SU-DHL-6 (cell line): ENCODE measurements at regions not wholly inside any gene's neighbourhood (a gene's known extent, or its start where the extent isn't known, plus 50 kb on each side); places are given as distances from the start of the nearest gene placed in this dataset.

Source experiments
- H2AFZ ChIP-seq: fragments of 200-600 bp; sonication (generic); 2 replicates; pipeline ENCODE4 v1.6.1; 2014; ENCODE audit warnings: low read depth, mild to moderate bottlenecking, moderate library complexity, mixed read lengths, antibody characterized with exemption, low read length; ENCODE audit not compliant: severe bottlenecking
- H3F3A ChIP-seq: fragments of 200-600 bp; shearing (Covaris generic); 2 replicates; pipeline ENCODE4 v1.6.0; 2016; ENCODE audit warnings: antibody characterized with exemption, mild to moderate bottlenecking; ENCODE audit not compliant: insufficient read depth
- H3K27ac ChIP-seq: fragments of 200-600 bp; sonication (generic); 2 replicates; pipeline ENCODE4 v1.5.1; 2016; ENCODE audit warnings: low read depth, mild to moderate bottlenecking, low read length, moderate library complexity, mixed read lengths
- H3K27me3 ChIP-seq: fragments of 200-600 bp; sonication (generic), shearing (Covaris generic); 2 replicates; pipeline ENCODE4 v1.6.0; 2014; ENCODE audit warnings: mild to moderate bottlenecking, low read length
- H3K36me3 ChIP-seq: fragments of 200-600 bp; sonication (generic); 2 replicates; pipeline ENCODE4 v1.6.1; 2014; ENCODE audit warnings: mild to moderate bottlenecking, low read length, mixed read lengths
- H3K4me2 ChIP-seq: fragments of 300-600, 200-600 bp; shearing (Covaris generic), sonication (generic); 2 replicates; pipeline ENCODE4 v1.6.0; 2014; ENCODE audit warnings: low read length, low read depth, mild to moderate bottlenecking; ENCODE audit not compliant: poor library complexity, severe bottlenecking
- H3K4me3 ChIP-seq: fragments of 200-600 bp; sonication (generic); 2 replicates; pipeline ENCODE4 v1.5.1; 2014; ENCODE audit warnings: antibody characterized with exemption, low read length, mild to moderate bottlenecking, mixed read lengths; ENCODE audit not compliant: insufficient read depth, poor library complexity, severe bottlenecking
- H3K79me2 ChIP-seq: fragments of 200-600 bp; sonication (generic); 2 replicates; pipeline ENCODE4 v1.6.1; 2014; ENCODE audit warnings: mild to moderate bottlenecking, low read length, moderate library complexity; ENCODE audit not compliant: insufficient read depth
- H3K9ac ChIP-seq: fragments of 200-600 bp; sonication (generic); 2 replicates; pipeline ENCODE4 v1.7.0; 2014; ENCODE audit warnings: mild to moderate bottlenecking, low read length
- H3K9me2 ChIP-seq: fragments of 200-600 bp; sonication (generic); replicated peaks from 2 replicates; pipeline ENCODE4 v1.6.1; 2014; ENCODE audit warnings: low read length; ENCODE audit not compliant: insufficient read depth
- H3K9me3 ChIP-seq: fragments of 200-600 bp; sonication (generic); 2 replicates; pipeline ENCODE4 v1.6.1; 2014; ENCODE audit warnings: low read length, mixed read lengths; ENCODE audit not compliant: insufficient read depth
- H4K20me1 ChIP-seq: fragments of 200-600 bp; sonication (generic); 2 replicates; pipeline ENCODE4 v1.6.1; 2014; ENCODE audit warnings: low read depth, mild to moderate bottlenecking, antibody characterized with exemption, low read length, moderate library complexity, mixed read lengths
- EZH2phosphoT487 ChIP-seq: fragments of 200-600 bp; sonication (generic), shearing (Covaris generic); conservative IDR thresholded peaks from 2 replicates; pipeline ENCODE4 v1.6.1; 2018; ENCODE audit warnings: mild to moderate bottlenecking, antibody characterized with exemption, low read length, moderate library complexity, mixed read lengths
- TF ChIP-seq, protein P1 (sequence below): fragments of 200-600 bp; sonication (generic); IDR thresholded peaks from one replicate; pipeline ENCODE4 v1.5.1; 2017; ENCODE audit warnings: antibody characterized with exemption, mild to moderate bottlenecking, low read length, moderate library complexity; ENCODE audit not compliant: insufficient read depth, poor library complexity, severe bottlenecking

DNA sequence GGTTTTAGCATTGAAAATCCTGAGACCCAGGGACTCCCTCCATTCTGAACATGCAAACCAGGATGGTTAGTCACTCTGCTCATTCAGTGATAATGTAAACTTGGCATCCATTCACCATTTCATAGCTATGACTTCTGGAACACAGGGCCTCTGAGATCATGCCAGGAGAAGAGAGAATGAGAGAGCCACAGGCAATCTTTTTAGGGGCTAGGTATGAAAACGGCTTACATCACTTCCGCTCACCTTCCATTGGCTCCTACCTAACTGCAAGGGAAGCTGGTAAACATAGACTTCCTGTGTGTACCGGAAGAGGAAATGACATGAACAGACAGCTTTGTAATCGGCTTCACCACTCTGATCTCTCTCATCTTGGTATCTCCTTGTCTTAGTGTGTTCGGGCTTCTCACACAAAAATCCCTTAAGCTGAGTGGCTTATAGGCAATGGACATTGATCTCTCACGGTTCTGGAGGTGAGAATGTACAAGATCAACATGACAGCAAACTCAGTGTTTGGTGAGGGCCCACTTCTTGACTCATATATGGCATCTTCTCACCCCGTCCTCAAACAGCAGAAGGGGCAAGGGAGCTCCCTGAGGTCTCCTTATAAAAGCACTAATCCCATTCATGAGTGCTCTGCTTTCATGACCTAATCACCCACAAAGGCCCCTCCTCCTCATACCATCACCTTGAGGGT is 465.9 kb upstream of the TBX3 start:
- H3K4me3 ChIP-seq = no peak overlapping the region
- no peaks in the 10 kb centered on the region for H4K20me1 ChIP-seq
- no peaks in the 10 kb centered on the region for H3K36me3 ChIP-seq
- no peaks in the 10 kb centered on the region for H3K9me3 ChIP-seq
- no peak overlapping the region for H3K9ac ChIP-seq
- H2AFZ ChIP-seq = no peak overlapping the region
- no peak overlapping the region for H3K27ac ChIP-seq
- H3K9me2 ChIP-seq = no peaks in the 10 kb centered on the region; the same call in 1 of the 2 replicates
- H3K4me2 ChIP-seq = no peak overlapping the region
- H3K27me3 ChIP-seq = no peaks in the 10 kb centered on the region
- no peaks in the 10 kb centered on the region for H3F3A ChIP-seq
- H3K79me2 ChIP-seq = no peaks in the 10 kb centered on the region
- TF ChIP-seq, protein P1, sequence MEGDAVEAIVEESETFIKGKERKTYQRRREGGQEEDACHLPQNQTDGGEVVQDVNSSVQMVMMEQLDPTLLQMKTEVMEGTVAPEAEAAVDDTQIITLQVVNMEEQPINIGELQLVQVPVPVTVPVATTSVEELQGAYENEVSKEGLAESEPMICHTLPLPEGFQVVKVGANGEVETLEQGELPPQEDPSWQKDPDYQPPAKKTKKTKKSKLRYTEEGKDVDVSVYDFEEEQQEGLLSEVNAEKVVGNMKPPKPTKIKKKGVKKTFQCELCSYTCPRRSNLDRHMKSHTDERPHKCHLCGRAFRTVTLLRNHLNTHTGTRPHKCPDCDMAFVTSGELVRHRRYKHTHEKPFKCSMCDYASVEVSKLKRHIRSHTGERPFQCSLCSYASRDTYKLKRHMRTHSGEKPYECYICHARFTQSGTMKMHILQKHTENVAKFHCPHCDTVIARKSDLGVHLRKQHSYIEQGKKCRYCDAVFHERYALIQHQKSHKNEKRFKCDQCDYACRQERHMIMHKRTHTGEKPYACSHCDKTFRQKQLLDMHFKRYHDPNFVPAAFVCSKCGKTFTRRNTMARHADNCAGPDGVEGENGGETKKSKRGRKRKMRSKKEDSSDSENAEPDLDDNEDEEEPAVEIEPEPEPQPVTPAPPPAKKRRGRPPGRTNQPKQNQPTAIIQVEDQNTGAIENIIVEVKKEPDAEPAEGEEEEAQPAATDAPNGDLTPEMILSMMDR = no peak
- no peak for TF ChIP-seq EZH2phosphoT487

DNA sequence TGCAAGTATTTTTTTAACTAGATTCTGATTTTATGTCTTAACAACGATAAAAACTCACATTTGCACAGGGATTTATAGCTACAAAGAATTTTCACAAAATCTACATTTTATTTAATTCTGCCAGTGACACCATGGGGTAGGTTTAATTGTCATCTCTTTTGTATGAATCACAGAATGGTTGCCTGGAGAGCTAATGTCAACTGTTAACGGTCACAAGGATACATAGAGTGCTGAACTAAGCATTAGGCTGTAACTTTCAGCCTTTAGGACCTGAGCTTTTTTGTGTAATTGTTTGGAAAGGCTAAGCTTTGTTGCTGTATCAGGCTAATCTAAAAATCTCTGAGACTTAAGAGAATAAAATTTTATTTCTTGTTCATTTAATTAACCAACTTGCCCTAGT is 465.3 kb upstream of the TBX3 start:
- H3K4me2 ChIP-seq = no peak overlapping the region
- H3K9ac ChIP-seq = no peak overlapping the region
- no peaks in the 10 kb centered on the region; the same call in 1 of the 2 replicates for H3K9me2 ChIP-seq
- no peak overlapping the region for H3K4me3 ChIP-seq
- no peaks in the 10 kb centered on the region for H3F3A ChIP-seq
- TF ChIP-seq, protein P1 = no peak
- no peak for TF ChIP-seq EZH2phosphoT487
- no peaks in the 10 kb centered on the region for H3K79me2 ChIP-seq
- H3K27me3 ChIP-seq = no peaks in the 10 kb centered on the region
- no peak overlapping the region for H3K27ac ChIP-seq
- H3K9me3 ChIP-seq = no peaks in the 10 kb centered on the region
- H2AFZ ChIP-seq = no peak overlapping the region
- no peaks in the 10 kb centered on the region for H3K36me3 ChIP-seq
- no peaks in the 10 kb centered on the region for H4K20me1 ChIP-seq

DNA sequence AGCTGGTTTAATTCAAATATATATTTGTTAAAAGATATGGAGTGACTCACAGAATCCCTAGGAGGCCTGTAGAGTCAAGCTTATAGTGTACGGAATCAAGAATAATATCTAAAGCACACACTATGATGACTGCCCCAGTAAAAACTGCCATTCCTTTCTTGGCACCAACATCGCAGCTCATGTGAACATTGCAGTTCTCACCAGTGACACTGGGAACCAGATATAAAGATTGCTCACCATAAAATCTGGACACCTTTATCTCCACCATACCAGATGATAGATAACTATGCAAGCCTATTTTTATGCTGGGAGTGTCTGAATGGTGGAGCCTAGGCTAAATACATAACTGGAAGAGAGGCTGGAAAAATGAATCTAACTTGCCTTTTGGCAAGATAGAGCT is 463.9 kb upstream of the TBX3 start:
- Histone ChIP-seq H3K27ac (no peak overlapping the region), H3K4me2 (no peak overlapping the region), H3K27me3 (no peaks in the 10 kb centered on the region), H3K79me2 (no peaks in the 10 kb centered on the region), H3K36me3 (no peaks in the 10 kb centered on the region), H3F3A (no peaks in the 10 kb centered on the region), H3K9me2 (no peaks in the 10 kb centered on the region; the same call in 1 of the 2 replicates), H3K4me3 (no peak overlapping the region), H4K20me1 (no peaks in the 10 kb centered on the region), H2AFZ (no peak overlapping the region), H3K9me3 (no peaks in the 10 kb centered on the region), H3K9ac (no peak overlapping the region)
- no peak for TF ChIP-seq EZH2phosphoT487
- TF ChIP-seq, protein P1 = no peak
